ENCODE measurements at regions not wholly inside any gene's neighbourhood (a gene's known extent, or its start where the extent isn't known, plus 50 kb on each side); places are given as distances from the start of the nearest gene placed in this dataset.

- DNase-seq (ENCODE audit: low read depth) = no peak
- TF ChIP-seq CTCF (IDR thresholded peaks at IDR 0.05; ENCODE audit: low read length, missing control alignments) = no peak
- H3K4me3 ChIP-seq (replicated peaks; ENCODE audit: low read depth, low read length) = no peak overlapping the region
Measured at GRCh38 chr10:113381416-113381815, 171.4 kb upstream of the HABP2 start.

- DNase-seq (ENCODE audit: low read depth) = peak; percentile 79
- TF ChIP-seq CTCF (IDR thresholded peaks at IDR 0.05; ENCODE audit: low read length, missing control alignments) = no peak
- peak overlapping the region; percentile 48 for H3K4me3 ChIP-seq (replicated peaks; ENCODE audit: low read depth, low read length)
Measured at GRCh38 chr10:113381981-113382509, 170.8 kb upstream of the HABP2 start.

- no peak for TF ChIP-seq CTCF (IDR thresholded peaks at IDR 0.05; ENCODE audit: low read length, missing control alignments)
- no peak overlapping the region for H3K4me3 ChIP-seq (replicated peaks; ENCODE audit: low read depth, low read length)
- no peak for DNase-seq (ENCODE audit: low read depth)
Measured at GRCh38 chr10:113382691-113383090, 170.2 kb upstream of the HABP2 start.

GRCh38 chr10:113384181-113384580, 168.7 kb upstream of the HABP2 start:
- no peak for TF ChIP-seq CTCF (IDR thresholded peaks at IDR 0.05; ENCODE audit: low read length, missing control alignments)
- no peak for DNase-seq (ENCODE audit: low read depth)
- no peak overlapping the region for H3K4me3 ChIP-seq (replicated peaks; ENCODE audit: low read depth, low read length)

- H3K4me3 ChIP-seq (replicated peaks; ENCODE audit: low read depth, low read length) = no peak overlapping the region
- peak; percentile 92 for DNase-seq (ENCODE audit: low read depth)
- TF ChIP-seq CTCF (IDR thresholded peaks at IDR 0.05; ENCODE audit: low read length, missing control alignments) = peak; percentile 93
Measured at GRCh38 chr10:113385021-113385999, 167.5 kb upstream of the HABP2 start.

GRCh38 chr10:113386005-113386404, 166.8 kb upstream of the HABP2 start:
- H3K4me3 ChIP-seq (replicated peaks; ENCODE audit: low read depth, low read length) = no peak overlapping the region
- DNase-seq (ENCODE audit: low read depth) = peak; percentile 26
- TF ChIP-seq CTCF (IDR thresholded peaks at IDR 0.05; ENCODE audit: low read length, missing control alignments) = no peak

Data from fibroblast of pulmonary artery (primary cell).